Activated effector memory CD4-positive, alpha-beta T cell treated with anti-CD3 and anti-CD28 coated beads, Interleukin-2, amount 50 U/mL, for 16 hours (primary cell): ENCODE measurements at regions not wholly inside any gene's neighbourhood (a gene's known extent, or its start where the extent isn't known, plus 50 kb on each side); places are given as distances from the start of the nearest gene placed in this dataset.
"Not testable (repeated sequence)": the region's sequence is repeated elsewhere in the genome, so short reads cannot be mapped to it uniquely, and the experiment has no call there.

Experiments used
- DNase-seq: peaks from one replicate; pipeline ENCODE4 v3.0.0-alpha.2; 2020

DNA sequence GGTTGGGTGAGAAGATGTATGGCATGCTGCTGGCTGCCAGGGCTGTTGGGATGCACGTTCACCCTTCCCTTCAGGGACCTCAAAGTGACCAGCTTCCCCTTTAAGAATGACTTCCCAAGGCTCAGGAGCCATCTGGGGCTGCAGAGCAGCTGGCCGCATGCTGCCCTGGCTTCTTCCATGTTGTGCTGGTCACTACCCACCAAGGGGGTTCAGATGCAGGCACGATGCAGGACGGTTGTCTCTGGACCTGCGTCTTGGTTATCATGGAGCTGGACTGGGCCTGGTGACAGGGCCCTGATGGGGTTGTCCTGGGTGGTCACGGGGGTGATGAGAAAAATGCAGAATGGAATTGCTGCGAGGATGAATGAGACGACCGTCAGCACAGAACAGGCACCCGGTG lies 297.8 kb downstream of the POTED start:
- not testable (repeated sequence) for DNase-seq

GRCh38 chr21:13896596-13897247 lies 287.1 kb downstream of the POTED start:
- DNase-seq, result not testable (repeated sequence)

DNA sequence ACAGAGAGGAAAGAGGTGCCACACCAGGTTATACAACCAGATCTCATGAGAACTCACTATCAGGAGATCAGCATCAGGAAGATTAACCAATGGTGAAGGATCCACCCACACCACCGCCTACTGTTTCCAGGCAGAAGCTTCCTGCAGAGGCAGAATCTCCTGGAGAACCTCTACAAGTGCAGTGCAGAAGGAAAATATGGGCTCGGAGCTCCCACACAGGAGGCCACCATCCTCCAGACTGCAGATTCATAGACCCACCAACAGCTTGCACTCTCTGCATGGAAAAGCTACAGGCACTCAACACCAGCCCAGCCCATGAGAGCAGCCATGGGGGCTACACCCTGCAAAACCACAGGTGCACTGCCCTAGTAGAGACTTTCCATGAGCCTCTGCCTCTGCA lies 284.0 kb downstream of the POTED start:
- not testable (repeated sequence) for DNase-seq

- DNase-seq, result not testable (repeated sequence)
These were observed 283.4 kb downstream of the POTED start for GRCh38 chr21:13893025-13893424.

DNA sequence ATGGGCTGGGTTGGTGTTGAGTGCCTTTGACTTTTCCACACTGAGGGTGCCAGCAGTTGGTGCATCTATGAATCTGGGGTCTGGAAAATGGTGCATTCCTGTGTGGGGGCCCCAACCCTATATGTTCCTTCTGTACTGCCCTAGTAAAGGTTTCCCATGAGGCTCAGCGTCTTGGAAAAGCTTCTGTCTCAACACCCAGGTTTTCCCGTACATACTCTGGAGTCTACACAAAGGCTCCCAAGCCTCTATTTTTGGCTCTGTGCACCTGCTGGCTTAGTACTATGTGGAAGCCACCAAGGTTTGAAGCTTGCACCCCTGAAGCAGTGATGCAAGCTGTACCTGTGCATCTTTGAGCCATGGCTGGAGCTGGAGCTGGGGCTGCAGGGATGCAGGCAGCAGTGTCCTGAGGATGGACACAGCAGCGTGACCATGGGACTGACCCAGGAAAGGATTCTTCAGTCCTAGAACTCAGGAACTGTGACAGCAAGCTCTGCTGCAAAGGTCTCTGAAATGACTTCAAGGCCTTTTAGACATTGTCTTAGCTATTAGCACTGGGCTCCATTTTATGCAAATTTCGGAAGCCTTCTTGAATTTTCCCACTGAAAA lies 282.7 kb downstream of the POTED start:
- not testable (repeated sequence) for DNase-seq

- DNase-seq, result not testable (repeated sequence)
These were observed 279.6 kb downstream of the POTED start for GRCh38 chr21:13889176-13889575.

DNA sequence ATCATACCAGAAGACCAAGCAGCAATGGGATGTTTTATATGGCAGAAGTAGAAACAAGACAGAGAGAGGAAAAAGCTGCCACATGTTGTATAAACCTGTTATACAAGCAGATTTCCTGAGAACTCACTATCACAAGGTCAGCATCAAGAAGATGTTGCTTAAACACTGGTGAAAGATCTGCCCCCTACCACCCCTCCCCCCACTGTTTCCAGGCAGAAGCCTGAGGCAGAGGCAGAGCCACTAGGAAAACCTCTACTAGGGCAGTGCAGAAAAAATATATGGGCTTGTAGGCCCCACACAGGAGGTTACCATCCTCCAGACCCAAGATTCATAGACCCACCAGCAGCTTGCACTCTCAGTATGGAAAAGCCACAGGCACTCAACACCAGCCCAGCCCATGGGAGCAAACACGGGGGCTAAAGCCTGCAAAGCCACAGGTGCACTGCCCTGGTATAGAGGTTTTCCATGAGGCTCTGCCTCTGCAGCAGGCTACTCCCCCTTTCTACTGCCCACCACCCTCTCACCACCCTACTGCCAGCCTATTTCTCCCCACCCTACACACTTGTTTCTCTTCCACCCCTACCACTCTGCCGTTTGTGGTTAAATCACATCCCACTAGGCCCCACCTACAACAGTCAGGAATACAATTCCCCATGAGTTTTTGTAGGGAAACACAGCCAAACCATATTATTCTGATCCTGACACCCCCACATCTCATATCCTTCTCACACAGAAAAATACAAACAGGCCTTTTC lies 274.2 kb downstream of the POTED start:
- not testable (repeated sequence) for DNase-seq

DNA sequence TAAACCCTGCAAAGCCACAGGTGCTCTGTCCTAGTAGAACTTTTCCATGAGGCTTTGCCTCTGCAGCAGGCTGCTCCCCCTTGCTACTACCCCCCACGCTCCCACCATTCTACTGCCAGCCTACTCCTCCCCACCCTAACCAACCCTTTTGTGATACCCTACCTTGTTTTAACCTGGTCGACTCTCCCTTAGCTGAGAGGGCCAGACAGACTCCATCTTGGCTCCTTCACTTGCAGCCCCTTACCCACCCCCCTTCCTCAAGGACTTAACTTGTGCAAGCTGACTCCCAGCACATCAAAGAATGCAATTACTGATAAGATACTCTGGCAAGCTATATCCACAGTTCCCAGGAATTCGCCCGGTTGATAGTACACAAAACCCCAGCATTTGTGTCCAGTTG lies 267.9 kb downstream of the POTED start:
- DNase-seq, result not testable (repeated sequence)

DNA sequence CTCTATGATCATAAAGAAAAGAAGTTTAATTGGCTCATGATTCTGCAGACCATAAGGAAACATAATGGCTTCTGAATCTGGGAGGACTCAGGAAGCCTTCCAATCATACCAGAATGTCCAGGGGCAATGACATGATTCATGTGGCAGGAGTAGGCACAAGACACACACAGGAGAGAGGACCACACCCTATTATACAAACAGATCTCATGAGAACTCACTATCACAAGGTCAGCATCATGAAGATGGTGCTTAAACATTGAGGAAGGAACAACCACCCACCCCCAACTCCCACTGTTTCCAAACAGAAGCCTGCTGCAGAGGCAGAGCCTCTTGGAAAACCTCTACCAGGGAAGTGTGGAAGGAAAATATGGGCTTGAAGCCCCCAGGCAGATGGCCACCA lies 267.4 kb downstream of the POTED start:
- DNase-seq, result not testable (repeated sequence)

DNA sequence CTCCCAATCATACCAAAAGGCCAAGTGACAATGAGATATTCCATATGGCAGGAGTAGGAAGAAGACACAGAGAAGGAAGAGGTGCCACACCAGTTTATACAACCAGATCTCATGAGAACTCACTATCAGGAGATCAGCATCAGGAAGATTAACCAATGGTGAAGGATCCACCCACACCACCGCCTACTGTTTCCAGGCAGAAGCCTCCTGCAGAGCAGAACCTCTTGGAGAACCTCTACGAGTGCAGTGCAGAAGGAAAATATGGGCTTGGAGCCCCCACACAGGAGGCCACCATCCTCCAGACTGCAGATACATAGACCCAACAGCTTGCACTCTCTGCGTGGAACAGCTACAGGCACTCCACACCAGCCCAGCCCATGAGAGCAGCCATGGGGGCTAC lies 264.4 kb downstream of the POTED start:
- not testable (repeated sequence) for DNase-seq

GRCh38 chr21:13854638-13855037 lies 245.1 kb downstream of the POTED start:
- DNase-seq, result no peak

- DNase-seq, result not testable (repeated sequence)
These were observed 241.2 kb downstream of the POTED start for GRCh38 chr21:13850808-13851207.

DNA sequence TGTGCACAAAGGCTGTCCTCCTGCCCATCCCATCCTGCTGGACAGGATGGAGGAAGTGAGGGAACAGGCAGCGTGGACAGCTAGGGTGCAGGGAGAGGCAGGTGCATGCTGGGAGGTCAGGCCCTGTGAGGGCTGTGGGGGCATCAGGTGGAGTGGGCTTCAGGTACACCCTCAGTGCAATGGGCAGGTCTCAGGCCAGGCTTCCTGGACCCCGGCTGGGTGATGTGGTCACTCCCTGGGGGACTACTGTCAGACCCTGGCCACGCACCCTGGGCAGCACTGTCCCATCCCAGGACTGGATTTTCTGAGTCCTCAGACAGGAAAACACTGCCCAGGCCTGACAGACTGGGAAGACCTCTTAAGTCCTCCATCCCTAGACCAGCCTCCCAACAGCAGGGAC lies 239.9 kb downstream of the POTED start:
- not testable (repeated sequence) for DNase-seq

DNA sequence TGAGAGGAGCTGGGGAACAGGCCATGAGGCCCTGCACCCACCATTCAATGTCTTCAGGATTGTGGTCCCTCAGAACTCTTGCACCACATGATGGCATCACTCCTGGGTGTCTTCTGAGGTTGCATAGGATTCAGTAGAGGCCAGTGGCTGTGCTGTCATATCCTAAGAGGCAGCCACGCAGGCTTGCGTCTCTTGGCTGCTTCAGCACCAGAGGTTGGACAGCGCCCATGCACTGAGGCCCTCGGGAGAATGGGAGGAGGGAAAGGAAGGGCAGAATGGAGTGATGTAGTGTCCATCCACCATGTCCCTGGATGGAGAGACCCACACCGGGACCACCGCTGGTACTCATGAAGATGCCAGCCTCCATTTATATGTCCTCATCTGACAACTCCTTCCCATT lies 237.1 kb downstream of the POTED start:
- DNase-seq, result not testable (repeated sequence)

GRCh38 chr21:13844574-13844973 lies 235.0 kb downstream of the POTED start:
- DNase-seq, result not testable (repeated sequence)

GRCh38 chr21:13843081-13843480 lies 233.5 kb downstream of the POTED start:
- not testable (repeated sequence) for DNase-seq

GRCh38 chr21:13827666-13828065 lies 218.1 kb downstream of the POTED start:
- not testable (repeated sequence) for DNase-seq

DNA sequence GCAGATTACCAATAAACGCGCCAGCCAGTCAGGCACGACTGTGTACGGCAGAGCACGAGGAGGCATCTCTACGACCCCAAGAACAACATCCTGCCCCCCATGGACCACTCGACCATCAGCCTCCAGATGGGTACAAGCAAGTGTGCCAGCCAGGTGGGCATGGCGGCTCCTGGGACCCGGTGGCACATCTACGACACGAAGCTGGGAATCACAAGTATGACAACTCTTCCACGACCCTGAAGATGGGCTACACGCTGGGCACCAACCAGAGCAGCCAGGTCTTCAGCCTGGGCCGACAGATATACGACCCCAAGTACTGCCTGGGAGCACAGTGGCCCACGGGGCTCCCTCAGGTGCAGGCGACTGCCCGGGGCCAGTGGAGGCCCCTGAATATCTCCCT lies 217.6 kb downstream of the POTED start:
- DNase-seq, result no peak

DNA sequence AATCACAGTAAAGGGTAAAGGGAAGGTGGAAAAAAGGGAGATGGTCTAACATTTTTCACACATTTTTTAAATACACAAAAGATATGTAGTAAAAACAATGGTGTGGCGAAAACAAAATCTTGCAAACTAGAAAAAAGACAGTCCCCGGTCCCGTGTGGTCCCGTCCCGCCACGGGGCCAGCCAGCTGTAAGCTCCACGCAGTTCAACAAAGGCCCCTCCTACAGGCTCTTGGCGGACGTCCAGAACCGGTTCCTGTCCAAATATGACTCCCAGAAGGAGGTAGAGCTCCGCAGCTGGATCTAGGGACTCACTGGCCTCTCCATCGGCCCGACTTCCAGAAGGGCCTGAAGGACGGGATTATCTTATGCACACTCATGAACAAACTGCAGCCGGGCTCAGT lies 216.9 kb downstream of the POTED start:
- not testable (repeated sequence) for DNase-seq

GRCh38 chr21:13825218-13825778 lies 215.7 kb downstream of the POTED start:
- not testable (repeated sequence) for DNase-seq

GRCh38 chr21:13820286-13820685 lies 210.7 kb downstream of the POTED start:
- not testable (repeated sequence) for DNase-seq

GRCh38 chr21:13812191-13812590 lies 202.6 kb downstream of the POTED start:
- DNase-seq, result not testable (repeated sequence)

GRCh38 chr21:13810559-13810958 lies 201.0 kb downstream of the POTED start:
- DNase-seq, result not testable (repeated sequence)
